ENCODE measurements at regions not wholly inside any gene's neighbourhood (a gene's known extent, or its start where the extent isn't known, plus 50 kb on each side); places are given as distances from the start of the nearest gene placed in this dataset.

DNA sequence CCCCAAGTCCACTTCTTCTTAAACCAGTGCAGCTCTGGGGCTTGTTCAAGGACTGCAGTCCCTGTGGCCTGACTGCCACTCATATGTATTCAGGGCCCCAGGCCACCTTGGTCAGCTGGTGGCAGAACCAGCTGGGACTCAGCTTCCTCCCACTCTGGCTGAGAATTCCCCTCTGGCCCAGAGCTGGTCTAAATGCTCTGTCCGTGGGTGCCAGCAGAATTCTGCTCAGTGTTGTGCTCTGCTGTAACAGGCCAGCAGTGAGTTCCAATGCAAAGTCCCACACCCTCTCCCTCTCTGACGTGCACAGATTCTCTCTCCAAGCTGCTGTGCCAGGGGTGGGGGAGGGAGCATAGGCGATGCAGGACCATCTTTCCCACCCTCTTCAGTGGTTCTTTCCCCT is 210.4 kb upstream of the RGS6 start:
- no peak for DNase-seq (ENCODE audit: low read depth)
- TF ChIP-seq, protein P1, sequence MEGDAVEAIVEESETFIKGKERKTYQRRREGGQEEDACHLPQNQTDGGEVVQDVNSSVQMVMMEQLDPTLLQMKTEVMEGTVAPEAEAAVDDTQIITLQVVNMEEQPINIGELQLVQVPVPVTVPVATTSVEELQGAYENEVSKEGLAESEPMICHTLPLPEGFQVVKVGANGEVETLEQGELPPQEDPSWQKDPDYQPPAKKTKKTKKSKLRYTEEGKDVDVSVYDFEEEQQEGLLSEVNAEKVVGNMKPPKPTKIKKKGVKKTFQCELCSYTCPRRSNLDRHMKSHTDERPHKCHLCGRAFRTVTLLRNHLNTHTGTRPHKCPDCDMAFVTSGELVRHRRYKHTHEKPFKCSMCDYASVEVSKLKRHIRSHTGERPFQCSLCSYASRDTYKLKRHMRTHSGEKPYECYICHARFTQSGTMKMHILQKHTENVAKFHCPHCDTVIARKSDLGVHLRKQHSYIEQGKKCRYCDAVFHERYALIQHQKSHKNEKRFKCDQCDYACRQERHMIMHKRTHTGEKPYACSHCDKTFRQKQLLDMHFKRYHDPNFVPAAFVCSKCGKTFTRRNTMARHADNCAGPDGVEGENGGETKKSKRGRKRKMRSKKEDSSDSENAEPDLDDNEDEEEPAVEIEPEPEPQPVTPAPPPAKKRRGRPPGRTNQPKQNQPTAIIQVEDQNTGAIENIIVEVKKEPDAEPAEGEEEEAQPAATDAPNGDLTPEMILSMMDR (IDR thresholded peaks at IDR 0.05; ENCODE audit: insufficient read depth, low read depth, low read length, missing control alignments): no peak

DNA sequence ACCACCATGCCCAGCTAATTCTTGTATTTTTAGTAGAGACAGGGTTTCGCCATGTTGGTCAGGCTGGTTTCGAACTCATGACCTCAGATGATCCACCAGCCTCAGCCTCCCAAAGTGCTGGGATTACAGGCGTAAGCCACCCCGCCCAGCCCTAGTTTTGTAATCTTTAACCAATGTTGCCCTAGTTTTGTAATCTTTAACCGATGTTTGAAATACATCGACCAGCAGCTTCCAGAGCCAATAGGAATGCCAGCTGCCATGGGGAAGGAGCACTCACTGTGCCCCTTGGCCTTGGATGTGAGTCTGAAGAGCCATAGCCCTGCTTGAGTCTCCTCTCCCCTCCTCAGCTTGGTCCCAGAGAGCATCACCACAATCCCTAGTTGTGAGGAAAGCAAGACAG is 209.3 kb upstream of the RGS6 start:
- H3K4me3 ChIP-seq (ENCODE audit: low read depth, low read length): no peak overlapping the region
- TF ChIP-seq, protein P1 (IDR thresholded peaks at IDR 0.05; ENCODE audit: insufficient read depth, low read depth, low read length, missing control alignments): no peak
- no peak for DNase-seq (ENCODE audit: low read depth)

More for the DNA sequence above, 210.4 kb upstream of the RGS6 start:
- no peak overlapping the region for H3K4me3 ChIP-seq (ENCODE audit: low read depth, low read length)

DNA sequence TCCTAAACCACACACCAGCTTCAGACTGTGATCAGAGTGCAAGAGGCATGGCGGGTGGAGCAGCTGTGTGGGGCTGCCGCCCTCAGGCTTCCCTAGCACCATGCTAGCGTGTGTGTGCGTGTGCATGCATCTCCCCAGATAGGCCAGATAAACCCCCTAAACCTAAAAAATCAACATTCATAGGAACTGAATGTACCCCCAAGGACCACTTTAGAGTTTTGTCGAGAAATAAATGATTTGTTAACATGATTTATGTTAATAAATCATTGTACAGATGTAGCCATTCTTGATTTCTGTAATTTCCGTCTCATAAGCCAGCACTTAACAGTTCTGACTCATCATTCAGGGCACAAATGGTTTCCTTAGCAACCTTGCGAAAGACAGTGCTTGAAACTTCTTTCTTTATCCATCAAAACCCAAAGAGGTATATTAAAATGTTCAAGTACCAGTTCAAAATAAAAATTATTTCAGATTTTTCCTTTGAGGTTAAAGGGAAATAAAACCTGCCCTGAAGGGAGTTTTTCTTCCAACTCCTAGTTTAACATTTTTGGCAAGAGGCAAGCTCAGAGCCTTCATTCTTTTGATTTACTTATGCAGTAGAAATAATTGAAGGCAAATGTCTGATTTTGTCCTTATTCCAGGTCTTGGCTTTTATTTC is 206.2 kb upstream of the RGS6 start:
- TF ChIP-seq, protein P1 (IDR thresholded peaks at IDR 0.05; ENCODE audit: insufficient read depth, low read depth, low read length, missing control alignments): no peak
- no peak for DNase-seq (ENCODE audit: low read depth)
- H3K4me3 ChIP-seq (ENCODE audit: low read depth, low read length): no peak overlapping the region

DNA sequence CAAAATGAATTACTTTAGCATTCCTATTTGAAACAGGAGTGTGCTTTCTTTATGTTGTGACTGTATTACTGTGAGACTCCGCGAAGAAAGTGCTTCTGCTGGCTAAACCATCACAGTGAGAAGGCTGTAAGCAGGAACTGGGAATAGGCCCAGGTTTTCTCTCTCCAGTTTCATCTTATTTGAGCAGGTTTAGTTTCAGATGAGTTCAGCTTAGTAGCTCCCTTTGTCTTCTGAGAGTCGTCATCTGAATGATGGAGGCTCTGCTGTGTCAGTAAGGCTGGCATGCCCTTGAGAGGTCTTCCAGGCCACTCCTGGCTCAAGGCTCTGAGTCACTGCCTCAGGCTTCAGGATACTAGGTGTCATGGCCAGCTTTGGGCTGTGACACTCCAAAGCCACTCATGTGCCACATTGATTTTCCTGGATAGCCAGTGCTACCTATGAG is 205.6 kb upstream of the RGS6 start:
- H3K4me3 ChIP-seq (ENCODE audit: low read depth, low read length): no peak overlapping the region
- TF ChIP-seq, protein P1 (IDR thresholded peaks at IDR 0.05; ENCODE audit: insufficient read depth, low read depth, low read length, missing control alignments): no peak
- no peak for DNase-seq (ENCODE audit: low read depth)

DNA sequence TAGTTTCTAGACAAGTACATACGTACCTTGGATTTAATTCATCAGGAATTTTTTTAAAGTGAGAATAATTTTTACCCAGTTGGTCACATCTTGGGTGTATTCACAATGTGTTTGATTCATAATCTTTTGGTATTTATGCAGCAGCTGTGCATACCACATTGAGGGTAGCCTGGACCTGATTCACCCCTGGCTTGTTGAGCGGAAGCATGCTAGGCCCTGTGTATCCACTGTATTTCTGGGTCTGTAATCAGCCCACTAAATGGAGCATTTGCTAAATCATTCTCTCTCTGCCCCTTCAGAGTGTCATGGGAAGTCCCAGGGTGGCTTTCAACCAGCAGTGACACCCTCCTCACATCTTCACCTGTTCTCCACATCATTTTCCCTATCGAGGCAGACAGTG is 203.8 kb upstream of the RGS6 start:
- no peak for DNase-seq (ENCODE audit: low read depth)
- TF ChIP-seq, protein P1 (IDR thresholded peaks at IDR 0.05; ENCODE audit: insufficient read depth, low read depth, low read length, missing control alignments): no peak
- H3K4me3 ChIP-seq (ENCODE audit: low read depth, low read length): no peak overlapping the region

DNA sequence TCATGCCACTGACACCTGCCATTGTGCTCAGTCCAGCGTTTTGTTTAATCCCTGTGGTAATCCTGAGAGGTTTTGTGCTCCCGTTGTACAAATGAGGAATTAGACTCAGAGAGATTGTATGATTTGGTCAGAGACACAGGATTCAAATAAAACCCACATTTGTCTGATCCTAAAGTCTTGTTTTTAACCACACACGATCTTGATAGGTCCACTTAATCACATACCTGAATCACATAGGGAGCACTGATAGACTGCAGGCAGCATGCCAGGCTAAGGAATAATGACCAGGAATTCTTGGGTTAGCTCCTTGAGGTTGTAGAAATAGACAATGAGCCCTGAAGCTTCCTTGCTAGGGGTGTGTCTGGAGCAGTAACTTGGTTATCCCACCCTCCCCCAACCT is 202.6 kb upstream of the RGS6 start:
- TF ChIP-seq, protein P1 (IDR thresholded peaks at IDR 0.05; ENCODE audit: insufficient read depth, low read depth, low read length, missing control alignments): no peak
- no peak for DNase-seq (ENCODE audit: low read depth)
- H3K4me3 ChIP-seq (ENCODE audit: low read depth, low read length): no peak overlapping the region

DNA sequence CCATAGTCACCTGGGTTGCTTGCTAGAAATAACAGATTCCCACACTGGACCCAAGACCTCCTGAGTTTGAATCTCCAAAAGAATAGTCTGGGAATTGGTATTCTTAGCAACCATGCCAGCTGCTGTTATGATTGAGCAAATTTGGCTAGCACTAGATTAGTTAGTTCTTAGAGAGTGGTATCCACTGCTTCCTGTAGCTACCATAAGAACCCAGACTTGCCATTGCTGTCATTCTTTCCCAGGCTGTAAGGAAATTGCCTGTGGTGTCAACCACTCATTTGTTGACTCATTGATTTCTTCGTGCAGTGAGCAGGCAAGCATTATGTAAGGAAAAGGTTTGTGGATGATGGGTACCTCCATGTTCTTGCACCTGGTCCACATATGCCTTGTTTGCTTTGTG is 201.8 kb upstream of the RGS6 start:
- TF ChIP-seq, protein P1 (IDR thresholded peaks at IDR 0.05; ENCODE audit: insufficient read depth, low read depth, low read length, missing control alignments): no peak
- no peak for DNase-seq (ENCODE audit: low read depth)
- H3K4me3 ChIP-seq (ENCODE audit: low read depth, low read length): no peak overlapping the region
